Esophagus squamous epithelium (tissue), 5 donors: ENCODE measurements at regions not wholly inside any gene's neighbourhood (a gene's known extent, or its start where the extent isn't known, plus 50 kb on each side); places are given as distances from the start of the nearest gene placed in this dataset.

ENCODE experiments used
- DNase-seq: peaks from one replicate; lab custom pipeline; 2025; lab: John Stamatoyannopoulos, UW
- H3K27ac ChIP-seq, 4 donors: fragments of 200-600 bp; sonication (generic); one replicate each; pipeline ENCODE4 v1.5.1; 2016 to 2019; ENCODE audit warnings: mild to moderate bottlenecking in 1 of 4
- H3K27me3 ChIP-seq, 4 donors: fragments of 200-600 bp; sonication (generic); 1 replicate in 3 of 4; 2 replicates in 1 of 4; pipeline versions ENCODE4 v1.5.1 to v1.6.0; 2017 to 2021; ENCODE audit warnings: antibody characterized with exemption in 1 of 4
- H3K36me3 ChIP-seq, 3 donors: fragments of 200-600 bp; sonication (generic); one replicate each; pipeline ENCODE4 v1.5.1; 2016 to 2019
- H3K4me1 ChIP-seq, 3 donors: fragments of 200-600 bp; sonication (generic); one replicate each; pipeline ENCODE4 v1.5.1; 2017 to 2019
- H3K4me3 ChIP-seq, 4 donors: fragments of 200-600 bp; sonication (generic); 1 replicate in 3 of 4; 2 replicates in 1 of 4; pipeline ENCODE4 v1.5.1; 2016 to 2019; ENCODE audit warnings: mild to moderate bottlenecking in 2 of 4, moderate library complexity in 1 of 4
- H3K9me3 ChIP-seq, 3 donors: fragments of 200-600 bp; sonication (generic); one replicate each; pipeline ENCODE4 v1.5.1; 2016 to 2019
- CTCF ChIP-seq, 6 experiments: fragments of 450-650 bp in 4 of 6; fragments of 200-600 bp in 2 of 6; sonication (generic) in 2 of 6; IDR thresholded peaks; one replicate each; pipeline ENCODE4 v1.5.1; 2016 to 2019; ENCODE audit warnings: antibody characterized with exemption in 6 of 6, mild to moderate bottlenecking in 4 of 6, moderate library complexity in 4 of 6
- POLR2A ChIP-seq, 4 donors: fragments of 450-650 bp; IDR thresholded peaks; one replicate each; pipeline ENCODE4 v1.6.1; 2017; ENCODE audit warnings: antibody characterized with exemption in 4 of 4, mild to moderate bottlenecking in 4 of 4, moderate library complexity in 3 of 4
- WGBS, 2 donors: methylation state at CpG; one replicate each; pipeline ENCODE4 v1.1.5; 2018; 5-methylcytosine and 5-hydroxymethylcytosine counted together
- intact Hi-C: fragments of 100-400 bp; cut with DNase I; formaldehyde crosslinking; loops from one replicate; pipeline ENCODE4 v1.15.0; 2022
- donor health status: DM: yes; HTN: yes; CAD: no.

- Histone ChIP-seq H3K4me3 (no peak overlapping the region), H3K36me3 (no peaks in the 10 kb centered on the region), H3K4me1 (no peaks in the 10 kb centered on the region), H3K27me3 (no peaks in the 10 kb centered on the region), H3K9me3 (no peaks in the 10 kb centered on the region), H3K27ac (no peak overlapping the region)
- no peak for TF ChIP-seq CTCF (IDR thresholded peaks at IDR 0.05)
- 50 to 59% methylated on average over 3 of the region's 3 CpGs for WGBS, 2 donors
- intact Hi-C loops = no loop called here
- no peak for DNase-seq
Measured at GRCh38 chr3:20320489-20320888, 134.5 kb upstream of the SGO1 start.

GRCh38 chr3:20319551-20319950 is 133.5 kb upstream of the SGO1 start:
- DNase-seq = no peak
- Histone ChIP-seq H3K4me3 (no peak overlapping the region), H3K9me3 (no peaks in the 10 kb centered on the region), H3K27ac (no peak overlapping the region), H3K4me1 (no peaks in the 10 kb centered on the region), H3K36me3 (no peaks in the 10 kb centered on the region), H3K27me3 (no peaks in the 10 kb centered on the region)
- TF ChIP-seq POLR2A (IDR thresholded peaks at IDR 0.05) (no peak), CTCF (IDR thresholded peaks at IDR 0.05) (no peak)
- intact Hi-C loops = no loop called here

GRCh38 chr3:20317616-20318015 is 131.6 kb upstream of the SGO1 start:
- intact Hi-C loops = no loop called here
- Histone ChIP-seq H3K4me1 (no peaks in the 10 kb centered on the region), H3K36me3 (no peaks in the 10 kb centered on the region), H3K27ac (no peak overlapping the region), H3K27me3 (no peaks in the 10 kb centered on the region), H3K4me3 (no peak overlapping the region), H3K9me3 (no peaks in the 10 kb centered on the region)
- TF ChIP-seq CTCF (IDR thresholded peaks at IDR 0.05) (no peak), POLR2A (IDR thresholded peaks at IDR 0.05) (no peak)
- 70 to 82% methylated on average over 2 to 3 of the region's 3 CpGs for WGBS, 2 donors
- no peak for DNase-seq

- Histone ChIP-seq H3K4me1 (no peaks in the 10 kb centered on the region), H3K27ac (no peak overlapping the region), H3K27me3 (no peaks in the 10 kb centered on the region), H3K4me3 (no peak overlapping the region), H3K9me3 (no peaks in the 10 kb centered on the region), H3K36me3 (no peaks in the 10 kb centered on the region)
- TF ChIP-seq POLR2A (IDR thresholded peaks at IDR 0.05) (no peak), CTCF (IDR thresholded peaks at IDR 0.05) (no peak)
- WGBS, 2 donors = 0 to 10% methylated on average over 1 of the region's 1 CpG
- DNase-seq = no peak
- intact Hi-C loops = no loop called here
Measured at GRCh38 chr3:20316238-20316637, 130.2 kb upstream of the SGO1 start.

- DNase-seq = no peak
- Histone ChIP-seq H3K4me1 (no peaks in the 10 kb centered on the region), H3K4me3 (no peak overlapping the region), H3K9me3 (no peaks in the 10 kb centered on the region), H3K36me3 (no peaks in the 10 kb centered on the region), H3K27me3 (no peaks in the 10 kb centered on the region), H3K27ac (no peak overlapping the region)
- intact Hi-C loops = no loop called here
- WGBS, 2 donors = 78 to 84% methylated on average over 3 of the region's 3 CpGs
- TF ChIP-seq POLR2A (IDR thresholded peaks at IDR 0.05) = no peak
- TF ChIP-seq CTCF (IDR thresholded peaks at IDR 0.05) = no peak
Measured at GRCh38 chr3:20310629-20311028, 124.6 kb upstream of the SGO1 start.
